K562 (cell line): ENCODE measurements at regions not wholly inside any gene's neighbourhood (a gene's known extent, or its start where the extent isn't known, plus 50 kb on each side); places are given as distances from the start of the nearest gene placed in this dataset.

Source experiments
- ATAC-seq: fragments of 200-7000 bp; cut with Tn5 transposase; 3 replicates; pipeline ENCODE4 v1.9.1; 2020; ENCODE audit warnings: moderate library complexity
- BruUV-seq: library from RNA; stranded (reverse); fragments of 400-500 nt; replicated peaks from 2 replicates; lab custom pipeline; 2021; lab: Mats Ljungman, UMichigan
- CTCF ChIA-PET: fragments of 300-600 bp; formaldehyde crosslinking; extraction: SDS; loops from one replicate; lab custom pipeline; 2021; ENCODE audit warnings: low intra/inter-chr PET ratio; lab: Yijun Ruan, JAX
- POLR2A ChIA-PET: fragments of 300-600, 350-650 bp; sonication (Branson Sonifier 250); formaldehyde crosslinking; extraction: SDS; loops from one replicate; lab custom pipeline; 2021; ENCODE audit warnings: antibody characterized with exemption, inconsistent platforms; lab: Yijun Ruan, JAX
- DNase-seq, 4 experiments: peaks; one replicate each; pipeline versions ENCODE4 v3.0.0 to v3.0.0-alpha.2; 2011 to 2018; ENCODE audit warnings: low spot score in 3 of 4, mixed read lengths in 3 of 4; ENCODE audit errors: extremely low read depth in 1 of 4
- FAIRE-seq: peaks from 2 replicates; lab custom pipeline; 2011; peaks lifted over from hg19 to GRCh38; lab: Jason Lieb, UNC
- H2AFZ ChIP-seq: 2 replicates; pipeline ENCODE4 v1.6.0; 2011; ENCODE audit warnings: low read depth, low read length, control low read depth, inconsistent platforms
- H3K27ac ChIP-seq: fragments of 200-600 bp; 3 replicates; pipeline ENCODE4 v1.8.0; 2011; ENCODE audit warnings: low read depth, mild to moderate bottlenecking, control low read depth, inconsistent platforms, low read length, moderate library complexity, mixed read lengths; ENCODE audit errors: extremely low read depth
- H3K27me3 ChIP-seq, 2 experiments: fragments of 300-600 bp in 1 of 2; 2 replicates in 1 of 2; 3 replicates in 1 of 2; pipeline versions ENCODE4 v1.6.0 to v1.8.0; 2011; ENCODE audit warnings: inconsistent platforms in 2 of 2, low read length in 2 of 2, mild to moderate bottlenecking in 1 of 2, mixed read lengths in 1 of 2, moderate library complexity in 1 of 2; ENCODE audit not compliant: control insufficient read depth in 2 of 2, insufficient read depth in 2 of 2
- H3K36me3 ChIP-seq: fragments of 300-600 bp; 3 replicates; pipeline ENCODE4 v1.8.0; 2011; ENCODE audit warnings: mild to moderate bottlenecking, low read length, inconsistent platforms; ENCODE audit not compliant: control insufficient read depth, insufficient read depth
- H3K4me1 ChIP-seq, 2 experiments: fragments of 200-600 bp in 1 of 2; replicated peaks in 1 of 2; 2 replicates in 1 of 2; 3 replicates in 1 of 2; pipeline versions ENCODE4 v1.5.1 to v1.8.0; 2011; ENCODE audit warnings: inconsistent platforms in 2 of 2, low read length in 2 of 2, mild to moderate bottlenecking in 1 of 2, mixed read lengths in 1 of 2, moderate library complexity in 1 of 2; ENCODE audit not compliant: control insufficient read depth in 2 of 2, insufficient read depth in 2 of 2
- H3K4me2 ChIP-seq: 2 replicates; pipeline ENCODE4 v1.6.1; 2011; ENCODE audit warnings: low read length, control low read depth, inconsistent platforms, mixed read lengths; ENCODE audit not compliant: insufficient read depth
- H3K4me3 ChIP-seq: fragments of 200-600 bp; sonication (generic), shearing (Covaris generic); 2 replicates; pipeline ENCODE4 v1.5.1; 2016; ENCODE audit warnings: control low read depth, inconsistent platforms
- H3K79me2 ChIP-seq: fragments of 200-600 bp; 3 replicates; pipeline ENCODE4 v1.8.0; 2011; ENCODE audit warnings: low read length, inconsistent platforms; ENCODE audit not compliant: control insufficient read depth, insufficient read depth
- H3K9ac ChIP-seq, 2 experiments: 2 replicates each; pipeline versions ENCODE4 v1.6.0 to v1.6.1; 2011; ENCODE audit warnings: low read depth in 2 of 2, low read length in 2 of 2, control low read depth in 1 of 2, inconsistent platforms in 1 of 2, mild to moderate bottlenecking in 1 of 2, mixed read lengths in 1 of 2; ENCODE audit not compliant: insufficient read depth in 1 of 2
- H3K9me1 ChIP-seq: one replicate; pipeline ENCODE4 v1.6.0; 2011; ENCODE audit warnings: inconsistent platforms, mild to moderate bottlenecking, low read length, moderate library complexity; ENCODE audit not compliant: control insufficient read depth, insufficient read depth
- H3K9me3 ChIP-seq: replicated peaks from 2 replicates; pipeline ENCODE4 v1.5.1; 2011; ENCODE audit warnings: low read depth, low read length, inconsistent platforms; ENCODE audit not compliant: control insufficient read depth, insufficient read depth
- H4K20me1 ChIP-seq: replicated peaks from 2 replicates; pipeline ENCODE4 v1.6.1; 2011; ENCODE audit warnings: low read length, inconsistent platforms, mixed read lengths; ENCODE audit not compliant: control insufficient read depth, insufficient read depth
- CBFA2T2 ChIP-seq: fragments of 450-650 bp; conservative IDR thresholded peaks from 2 replicates; pipeline ENCODE4 v1.6.1; 2017; ENCODE audit warnings: mild to moderate bottlenecking
- GABPB1 ChIP-seq: sonication (generic); formaldehyde crosslinking; IDR thresholded peaks from 2 replicates; pipeline ENCODE4 v1.8.0; 2022; ENCODE audit warnings: mild to moderate bottlenecking, missing genetic modification reagents
- GATAD2A ChIP-seq: fragments of 450-650 bp; IDR thresholded peaks from 2 replicates; pipeline ENCODE4 v1.6.1; 2017
- NEUROD1 ChIP-seq: fragments of 150-350 bp; IDR thresholded peaks from 2 replicates; pipeline ENCODE4 v1.6.1; 2014; ENCODE audit warnings: borderline replicate concordance, low read length, low read depth; ENCODE audit not compliant: partially characterized antibody
- NFIC ChIP-seq: fragments of 450-650 bp; IDR thresholded peaks from 2 replicates; pipeline ENCODE4 v1.6.1; 2017; ENCODE audit warnings: mild to moderate bottlenecking, inconsistent platforms
- RB1 ChIP-seq: fragments of 450-650 bp; IDR thresholded peaks from 2 replicates; pipeline ENCODE4 v1.6.1; 2017; ENCODE audit warnings: low read depth, mild to moderate bottlenecking
- SNIP1 ChIP-seq: fragments of 450-650 bp; IDR thresholded peaks from 2 replicates; pipeline ENCODE4 v1.7.1; 2017; ENCODE audit warnings: low read depth, mild to moderate bottlenecking
- TAL1 ChIP-seq: fragments of 450-650 bp; IDR thresholded peaks from 2 replicates; pipeline ENCODE4 v1.6.1; 2016; ENCODE audit warnings: mild to moderate bottlenecking
- TCF7L2 ChIP-seq: fragments of 150-350 bp; IDR thresholded peaks from 2 replicates; pipeline ENCODE4 v1.6.1; 2016; ENCODE audit warnings: low read depth, mild to moderate bottlenecking, low read length, moderate library complexity
- TEAD4 ChIP-seq, 2 experiments: sonication (generic) in 1 of 2; formaldehyde crosslinking in 1 of 2; IDR thresholded peaks; 2 replicates each; pipeline versions ENCODE4 v1.6.1 to v1.8.0; 2012 to 2022; ENCODE audit warnings: borderline replicate concordance in 1 of 2, inconsistent platforms in 1 of 2, low read length in 1 of 2, mild to moderate bottlenecking in 1 of 2, missing genetic modification reagents in 1 of 2
- TRIM28 ChIP-seq: fragments of 450-650 bp; IDR thresholded peaks from 2 replicates; pipeline ENCODE4 v1.6.1; 2017
- XRCC5 ChIP-seq: fragments of 200-400 bp; formaldehyde crosslinking; IDR thresholded peaks from 2 replicates; pipeline ENCODE4 v1.6.1; 2017; ENCODE audit warnings: low read depth, mild to moderate bottlenecking, low read length
- ZNF76 ChIP-seq: fragments of 250-450 bp; sonication (Bioruptor Pico); IDR thresholded peaks from 2 replicates; pipeline ENCODE4 v1.4.0; 2020; ENCODE audit warnings: mild to moderate bottlenecking, moderate library complexity, borderline replicate concordance
- WGBS: fragments of 100-300 bp; shearing (Covaris generic); methylation state at CpG from one replicate; pipeline ENCODE4 v1.1.6; 2016; ENCODE audit warnings: low coverage, mixed read lengths; ENCODE audit not compliant: insufficient coverage; ENCODE audit errors: missing lambda C conversion rate; 5-methylcytosine and 5-hydroxymethylcytosine counted together
- in situ Hi-C: fragments of 300-500 bp; cut with MboI; formaldehyde crosslinking; loops from 4 replicates; pipeline ENCODE4 v1.15.0; 2018; ENCODE audit warnings: inconsistent platforms, mixed read lengths
- intact Hi-C: fragments of 100-400 bp; cut with micrococcal nuclease; formaldehyde crosslinking; loops from 2 replicates; pipeline ENCODE4 v1.14.2; 2022
- TF ChIP-seq, protein P1 (sequence below): fragments of 450-650 bp; formaldehyde crosslinking; IDR thresholded peaks from 2 replicates; pipeline ENCODE4 v1.4.0; 2022; ENCODE audit warnings: mild to moderate bottlenecking, moderate library complexity
- TF ChIP-seq, protein P2 (sequence below): fragments of 200-800 bp; sonication (Bioruptor generic); IDR thresholded peaks from 2 replicates; pipeline ENCODE4 v1.6.1; 2016; ENCODE audit warnings: missing genetic modification characterization, missing compliant biosample characterization
- TF ChIP-seq, protein P3 (sequence below), 3 experiments: IDR thresholded peaks in 2 of 3; conservative IDR thresholded peaks in 1 of 3; 2 replicates each; pipeline ENCODE4 v1.5.1; 2011 to 2012; ENCODE audit warnings: low read length in 3 of 3, mild to moderate bottlenecking in 3 of 3, control low read depth in 2 of 3, improper control_type of control experiment in 1 of 3, inconsistent platforms in 1 of 3, low read depth in 1 of 3, mixed read lengths in 1 of 3, moderate library complexity in 1 of 3; ENCODE audit not compliant: insufficient read depth in 2 of 3

DNA sequence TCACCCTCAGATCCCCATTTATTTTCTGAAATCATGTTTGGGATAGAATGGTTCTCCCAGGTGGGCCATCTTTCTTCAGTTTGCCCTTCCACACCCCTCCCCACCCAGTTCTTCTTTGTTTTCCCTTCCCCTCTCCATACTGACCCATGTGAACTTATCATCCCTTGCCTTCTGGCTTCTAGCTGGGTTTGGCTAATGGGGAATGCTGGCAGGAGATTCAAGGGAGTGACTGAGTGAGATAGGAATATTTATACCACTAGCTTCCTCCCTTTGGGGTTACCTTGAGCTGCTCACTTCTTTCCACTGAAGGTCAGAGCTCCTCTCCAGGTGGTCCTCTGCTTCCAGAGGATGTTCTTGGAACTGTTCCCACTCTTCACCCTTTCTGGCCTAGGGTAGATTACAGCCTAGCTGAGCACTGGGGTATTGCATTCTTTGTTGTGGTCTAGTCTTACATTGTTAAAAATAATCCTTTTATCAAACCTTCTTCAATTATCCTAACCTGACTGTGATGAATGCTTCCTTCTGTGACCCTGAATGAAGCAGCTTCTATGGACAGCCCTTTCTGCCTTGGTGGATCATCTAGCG lies 88.3 kb upstream of the ATP2B1 start:
- Histone ChIP-seq H4K20me1 (no peaks in the 10 kb centered on the region), H3K9ac (no peak overlapping the region), H3K4me1 (peaks cover 6 to 29% of the 10 kb centered on the region in 2 experiments; a peak in 3 of 5 replicates), H3K9me1 (peaks cover 3% of the 10 kb centered on the region), H3K27ac (no peak overlapping the region), H3K36me3 (no peaks in the 10 kb centered on the region), H2AFZ (no peak overlapping the region), H3K4me2 (peak overlapping the region; percentile 43), H3K9me3 (no peaks in the 10 kb centered on the region), H3K4me3 (no peak overlapping the region), H3K79me2 (no peaks in the 10 kb centered on the region), H3K27me3 (no peaks in the 10 kb centered on the region)
- in situ Hi-C loops: no loop called here
- no TSS peak for BruUV-seq
- ATAC-seq: peak; percentile 68
- DNase-seq: peak; percentile 15 to 51 (median 20)
- 20% methylated on average over 1 of the region's 1 CpG for WGBS
- FAIRE-seq: no peak
- ChIA-PET POLR2A (interaction anchor here (0.8 kb wide), 1 partner anchor 15 kb away, joined by 3 read pairs; no protein-coding TSS in a partner anchor), CTCF (no interaction called here)
- intact Hi-C loops: loop anchor here (2.0 kb wide), 1 partner anchor 254 kb away; no protein-coding TSS in a partner anchor
- TF ChIP-seq TAL1: peak; percentile 50
- TF ChIP-seq SNIP1: no peak
- TF ChIP-seq CBFA2T2: peak; percentile 47
- TF ChIP-seq RB1: no peak
- TF ChIP-seq, protein P1, sequence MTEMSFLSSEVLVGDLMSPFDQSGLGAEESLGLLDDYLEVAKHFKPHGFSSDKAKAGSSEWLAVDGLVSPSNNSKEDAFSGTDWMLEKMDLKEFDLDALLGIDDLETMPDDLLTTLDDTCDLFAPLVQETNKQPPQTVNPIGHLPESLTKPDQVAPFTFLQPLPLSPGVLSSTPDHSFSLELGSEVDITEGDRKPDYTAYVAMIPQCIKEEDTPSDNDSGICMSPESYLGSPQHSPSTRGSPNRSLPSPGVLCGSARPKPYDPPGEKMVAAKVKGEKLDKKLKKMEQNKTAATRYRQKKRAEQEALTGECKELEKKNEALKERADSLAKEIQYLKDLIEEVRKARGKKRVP (CRISPR knock-in tag): no peak
- no peak for TF ChIP-seq TRIM28
- TF ChIP-seq, protein P2, sequence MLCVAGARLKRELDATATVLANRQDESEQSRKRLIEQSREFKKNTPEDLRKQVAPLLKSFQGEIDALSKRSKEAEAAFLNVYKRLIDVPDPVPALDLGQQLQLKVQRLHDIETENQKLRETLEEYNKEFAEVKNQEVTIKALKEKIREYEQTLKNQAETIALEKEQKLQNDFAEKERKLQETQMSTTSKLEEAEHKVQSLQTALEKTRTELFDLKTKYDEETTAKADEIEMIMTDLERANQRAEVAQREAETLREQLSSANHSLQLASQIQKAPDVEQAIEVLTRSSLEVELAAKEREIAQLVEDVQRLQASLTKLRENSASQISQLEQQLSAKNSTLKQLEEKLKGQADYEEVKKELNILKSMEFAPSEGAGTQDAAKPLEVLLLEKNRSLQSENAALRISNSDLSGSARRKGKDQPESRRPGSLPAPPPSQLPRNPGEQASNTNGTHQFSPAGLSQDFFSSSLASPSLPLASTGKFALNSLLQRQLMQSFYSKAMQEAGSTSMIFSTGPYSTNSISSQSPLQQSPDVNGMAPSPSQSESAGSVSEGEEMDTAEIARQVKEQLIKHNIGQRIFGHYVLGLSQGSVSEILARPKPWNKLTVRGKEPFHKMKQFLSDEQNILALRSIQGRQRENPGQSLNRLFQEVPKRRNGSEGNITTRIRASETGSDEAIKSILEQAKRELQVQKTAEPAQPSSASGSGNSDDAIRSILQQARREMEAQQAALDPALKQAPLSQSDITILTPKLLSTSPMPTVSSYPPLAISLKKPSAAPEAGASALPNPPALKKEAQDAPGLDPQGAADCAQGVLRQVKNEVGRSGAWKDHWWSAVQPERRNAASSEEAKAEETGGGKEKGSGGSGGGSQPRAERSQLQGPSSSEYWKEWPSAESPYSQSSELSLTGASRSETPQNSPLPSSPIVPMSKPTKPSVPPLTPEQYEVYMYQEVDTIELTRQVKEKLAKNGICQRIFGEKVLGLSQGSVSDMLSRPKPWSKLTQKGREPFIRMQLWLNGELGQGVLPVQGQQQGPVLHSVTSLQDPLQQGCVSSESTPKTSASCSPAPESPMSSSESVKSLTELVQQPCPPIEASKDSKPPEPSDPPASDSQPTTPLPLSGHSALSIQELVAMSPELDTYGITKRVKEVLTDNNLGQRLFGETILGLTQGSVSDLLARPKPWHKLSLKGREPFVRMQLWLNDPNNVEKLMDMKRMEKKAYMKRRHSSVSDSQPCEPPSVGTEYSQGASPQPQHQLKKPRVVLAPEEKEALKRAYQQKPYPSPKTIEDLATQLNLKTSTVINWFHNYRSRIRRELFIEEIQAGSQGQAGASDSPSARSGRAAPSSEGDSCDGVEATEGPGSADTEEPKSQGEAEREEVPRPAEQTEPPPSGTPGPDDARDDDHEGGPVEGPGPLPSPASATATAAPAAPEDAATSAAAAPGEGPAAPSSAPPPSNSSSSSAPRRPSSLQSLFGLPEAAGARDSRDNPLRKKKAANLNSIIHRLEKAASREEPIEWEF (CRISPR knock-in tag): no peak
- peak; percentile 62 for TF ChIP-seq NFIC
- no peak for TF ChIP-seq GATAD2A
- TF ChIP-seq, protein P3, sequence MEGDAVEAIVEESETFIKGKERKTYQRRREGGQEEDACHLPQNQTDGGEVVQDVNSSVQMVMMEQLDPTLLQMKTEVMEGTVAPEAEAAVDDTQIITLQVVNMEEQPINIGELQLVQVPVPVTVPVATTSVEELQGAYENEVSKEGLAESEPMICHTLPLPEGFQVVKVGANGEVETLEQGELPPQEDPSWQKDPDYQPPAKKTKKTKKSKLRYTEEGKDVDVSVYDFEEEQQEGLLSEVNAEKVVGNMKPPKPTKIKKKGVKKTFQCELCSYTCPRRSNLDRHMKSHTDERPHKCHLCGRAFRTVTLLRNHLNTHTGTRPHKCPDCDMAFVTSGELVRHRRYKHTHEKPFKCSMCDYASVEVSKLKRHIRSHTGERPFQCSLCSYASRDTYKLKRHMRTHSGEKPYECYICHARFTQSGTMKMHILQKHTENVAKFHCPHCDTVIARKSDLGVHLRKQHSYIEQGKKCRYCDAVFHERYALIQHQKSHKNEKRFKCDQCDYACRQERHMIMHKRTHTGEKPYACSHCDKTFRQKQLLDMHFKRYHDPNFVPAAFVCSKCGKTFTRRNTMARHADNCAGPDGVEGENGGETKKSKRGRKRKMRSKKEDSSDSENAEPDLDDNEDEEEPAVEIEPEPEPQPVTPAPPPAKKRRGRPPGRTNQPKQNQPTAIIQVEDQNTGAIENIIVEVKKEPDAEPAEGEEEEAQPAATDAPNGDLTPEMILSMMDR (IDR thresholded peaks at IDR 0.05 in 2 of 3, conservative IDR thresholded peaks at IDR 0.05 in 1 of 3; ENCODE audit: insufficient read depth in 2 of 3, low read depth in 1 of 3, low read length in 3 of 3): peak in 2 of 3 experiments; percentile 24 to 44; a peak in 2 of 6 replicates
- TF ChIP-seq TEAD4 (IDR thresholded peaks at IDR 0.05; ENCODE audit: low read length): peak; percentile 66
- no peak for TF ChIP-seq TEAD4 (CRISPR knock-in tag; IDR thresholded peaks at IDR 0.05; ENCODE audit: borderline replicate concordance)
- no peak for TF ChIP-seq XRCC5
- TF ChIP-seq ZNF76: no peak
- TF ChIP-seq TCF7L2: no peak
- no peak for TF ChIP-seq GABPB1 (CRISPR knock-in tag)
- no peak for TF ChIP-seq NEUROD1
